ENCODE measurements at regions not wholly inside any gene's neighbourhood (a gene's known extent, or its start where the extent isn't known, plus 50 kb on each side); places are given as distances from the start of the nearest gene placed in this dataset.

GRCh38 chr18:997499-997898 lies 92.8 kb downstream of the ADCYAP1 start:
- TF ChIP-seq CTCF (IDR thresholded peaks at IDR 0.05), result no peak
- no peak for TF ChIP-seq ZFX (IDR thresholded peaks at IDR 0.05; ENCODE audit: borderline replicate concordance)

All from 22Rv1 (cell line).